HG02870 (cell line): ENCODE measurements at regions not wholly inside any gene's neighbourhood (a gene's known extent, or its start where the extent isn't known, plus 50 kb on each side); places are given as distances from the start of the nearest gene placed in this dataset.
A peak's percentile ranks its signal among the peaks of the same experiment; 100 is the strongest.
"Not testable (repeated sequence)": the region's sequence is repeated elsewhere in the genome, so short reads cannot be mapped to it uniquely, and the experiment has no call there.

ENCODE experiments used
- ATAC-seq: cut with Tn5 transposase; IDR thresholded peaks from one replicate; pipeline ENCODE4 v1.9.1; 2021; ENCODE audit warnings: mild to moderate bottlenecking, moderate library complexity; ENCODE audit not compliant: unreplicated experiment

DNA sequence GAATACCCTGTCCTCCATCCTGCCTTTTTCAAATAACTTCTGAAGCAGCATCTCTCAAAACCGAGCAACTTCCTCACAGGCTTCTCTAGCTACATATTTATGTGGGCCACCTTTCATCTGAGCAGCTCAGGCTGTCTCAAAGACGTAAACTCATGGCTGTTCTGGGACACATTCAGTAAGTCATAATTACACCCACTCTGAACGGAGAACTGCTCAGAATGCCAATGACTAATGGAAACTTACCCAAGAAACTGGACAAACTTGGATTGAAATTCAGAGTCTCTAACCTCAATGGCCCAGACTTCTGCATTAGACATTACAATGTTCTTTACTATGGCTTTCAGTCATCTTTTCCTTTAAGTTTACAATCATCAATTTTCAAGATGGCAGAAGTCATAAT is 145.2 kb downstream of the RAD51AP2 start:
- no peak for ATAC-seq

DNA sequence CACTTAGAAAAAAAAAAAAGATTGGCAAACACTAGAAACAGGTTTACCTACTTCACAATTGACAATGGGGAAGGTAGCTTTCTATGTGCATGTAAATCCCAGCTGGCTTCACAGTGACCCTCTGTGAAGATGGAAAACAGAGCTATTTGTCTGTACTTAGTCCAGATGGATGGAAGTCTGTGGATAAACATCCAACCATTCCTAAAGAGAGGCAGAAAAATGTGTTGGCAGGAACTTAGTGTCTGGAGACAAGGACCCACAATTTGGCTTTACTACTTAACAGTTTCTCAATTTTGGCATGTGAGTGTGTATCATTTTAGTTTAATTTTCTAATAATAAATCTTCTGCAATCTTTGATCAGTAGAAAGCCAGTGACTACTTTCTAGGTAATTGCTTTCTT is 154.4 kb downstream of the RAD51AP2 start:
- ATAC-seq = no peak

DNA sequence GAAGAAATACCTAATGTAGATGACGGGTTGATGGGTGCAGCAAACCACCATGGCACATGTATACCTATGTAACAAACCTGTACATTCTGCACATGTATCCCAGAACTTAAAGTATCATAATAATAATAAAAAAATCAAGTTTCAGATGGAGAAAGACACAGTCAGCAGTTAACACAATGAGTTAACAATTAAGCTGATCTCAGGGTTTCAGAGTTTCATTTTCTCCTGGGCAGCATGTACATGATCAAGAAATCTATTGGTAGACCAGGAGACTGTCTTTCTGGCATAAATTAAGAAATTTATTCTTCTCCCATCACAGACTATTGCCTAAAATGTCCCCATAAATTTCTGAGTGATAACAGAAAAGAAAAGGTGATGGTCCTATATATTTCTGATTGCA is 155.3 kb downstream of the RAD51AP2 start:
- ATAC-seq = no peak

DNA sequence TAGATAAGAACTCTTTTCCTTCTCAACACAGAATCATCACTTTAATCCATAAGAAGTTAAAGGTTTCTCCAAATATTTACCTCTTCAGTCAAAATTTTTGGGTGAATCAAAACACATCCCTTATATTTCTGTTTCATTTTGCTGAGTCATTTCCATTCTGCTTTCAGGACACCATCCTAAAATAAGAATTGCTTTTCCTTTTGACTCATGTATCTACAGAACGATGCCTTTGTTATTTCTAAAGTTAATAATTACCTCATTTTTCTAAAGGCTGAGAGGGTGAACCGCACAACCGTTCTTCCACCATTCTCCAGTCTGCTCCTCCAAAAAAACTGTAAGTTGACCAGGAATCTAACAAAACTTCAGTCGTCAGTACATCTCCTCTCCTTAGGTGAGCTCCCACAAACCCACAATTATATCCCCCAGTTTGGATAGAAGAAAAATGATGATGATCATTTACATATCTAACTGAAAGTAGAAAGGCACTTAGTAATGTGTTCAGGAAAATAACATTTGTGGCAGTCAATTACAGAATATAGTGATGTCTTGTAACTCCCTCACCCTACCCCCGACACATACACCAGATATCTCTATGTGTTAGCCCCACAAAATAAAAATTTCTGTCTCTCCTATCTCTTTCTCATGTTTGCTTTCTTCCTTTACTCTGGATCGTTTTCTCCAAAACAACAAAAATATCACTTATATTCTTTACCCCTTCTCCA is 162.5 kb downstream of the RAD51AP2 start:
- ATAC-seq = peak; percentile 89

DNA sequence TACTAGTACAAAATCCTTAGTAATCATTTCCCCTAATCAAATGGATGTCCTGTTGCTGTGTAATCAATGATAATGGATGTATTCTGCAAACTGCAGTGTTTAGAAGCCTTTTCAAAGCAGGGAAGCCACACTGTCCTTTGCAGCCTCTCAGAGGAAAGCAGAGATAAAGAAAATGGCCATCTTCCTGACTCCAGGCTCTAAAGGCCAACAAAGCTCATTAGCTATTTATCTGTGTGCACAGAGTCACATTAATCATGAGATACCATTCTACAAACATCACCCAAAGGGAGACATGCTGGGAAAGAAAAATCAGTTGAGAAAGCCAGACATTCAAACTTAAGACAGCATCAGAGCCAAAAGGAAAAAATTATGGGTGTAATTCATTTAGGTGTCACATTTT is 165.0 kb downstream of the RAD51AP2 start:
- ATAC-seq = no peak

DNA sequence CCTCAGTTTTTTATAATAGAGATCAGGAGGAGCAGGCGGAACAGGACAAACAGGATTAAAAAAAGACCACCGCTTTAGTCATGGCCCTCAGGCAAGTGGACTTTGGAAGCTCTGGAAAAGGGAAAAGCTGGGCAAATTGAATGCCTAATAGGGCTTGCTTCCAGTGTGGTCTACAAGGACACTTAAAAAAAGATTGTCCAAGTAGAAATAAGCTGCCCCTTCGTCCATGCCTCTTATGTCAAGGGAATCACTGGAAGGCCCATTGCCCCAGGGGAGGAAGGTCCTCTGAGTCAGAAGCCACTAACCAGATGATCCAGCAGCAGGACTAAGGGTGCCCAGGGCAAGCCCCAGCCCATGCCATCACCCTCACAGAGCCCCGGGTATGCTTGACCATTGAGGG is 175.5 kb downstream of the RAD51AP2 start:
- not testable (repeated sequence) for ATAC-seq

DNA sequence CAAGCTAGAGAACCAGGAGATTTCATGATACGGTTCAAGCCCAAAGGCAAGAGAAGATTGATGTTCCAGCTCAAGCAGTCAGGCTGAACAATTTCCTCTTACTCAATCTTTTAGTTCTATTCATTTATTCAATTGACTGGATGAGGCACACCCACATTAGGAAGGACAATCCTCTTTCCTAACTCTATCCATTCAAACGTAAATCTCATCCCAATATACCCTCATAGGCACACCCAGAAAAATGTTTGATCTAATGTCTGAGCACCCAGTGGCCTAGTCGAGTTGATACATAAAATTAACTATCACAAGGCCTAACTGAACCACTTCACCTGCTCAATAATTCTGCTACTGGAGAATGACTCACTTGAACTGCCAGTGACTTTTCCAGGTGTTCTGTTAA is 180.7 kb downstream of the RAD51AP2 start:
- ATAC-seq = no peak

DNA sequence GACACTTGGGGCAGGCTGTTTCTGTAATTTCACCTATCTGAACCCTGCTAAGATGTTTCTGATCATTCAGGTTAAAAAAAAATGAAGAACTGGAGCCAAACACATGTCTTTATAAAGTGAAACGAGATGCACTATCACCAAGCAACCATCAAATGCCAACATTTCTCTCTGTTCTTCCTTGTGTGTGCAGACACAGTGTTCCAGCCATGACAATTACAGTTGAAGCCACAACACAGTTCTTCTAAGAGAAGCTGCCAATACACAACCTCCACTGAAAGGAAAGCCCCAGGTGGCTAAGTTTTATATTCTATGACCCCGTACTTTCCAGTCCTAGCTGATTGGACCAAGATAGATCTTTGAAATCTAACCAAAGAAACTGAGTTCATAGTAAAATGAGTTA is 181.8 kb downstream of the RAD51AP2 start:
- ATAC-seq = no peak

DNA sequence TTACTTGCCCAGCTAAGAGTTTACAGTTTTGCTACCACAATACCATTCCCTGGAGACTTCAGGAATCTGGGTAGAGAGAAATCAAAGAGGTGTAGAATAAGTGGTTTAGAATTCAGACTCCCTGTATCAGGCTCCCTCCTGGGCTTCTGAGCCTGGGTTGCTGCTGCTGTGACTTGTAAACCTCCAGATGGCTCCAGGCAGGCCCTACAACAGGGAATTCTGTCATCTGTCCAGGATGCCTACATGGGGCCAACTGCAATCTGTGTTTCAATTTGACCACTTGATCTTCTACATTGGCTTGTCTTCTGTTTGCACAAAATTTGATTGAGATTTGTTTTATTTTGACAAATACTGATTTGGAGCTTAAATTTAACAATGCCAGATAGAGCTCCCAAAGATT is 183.9 kb downstream of the RAD51AP2 start:
- no peak for ATAC-seq

DNA sequence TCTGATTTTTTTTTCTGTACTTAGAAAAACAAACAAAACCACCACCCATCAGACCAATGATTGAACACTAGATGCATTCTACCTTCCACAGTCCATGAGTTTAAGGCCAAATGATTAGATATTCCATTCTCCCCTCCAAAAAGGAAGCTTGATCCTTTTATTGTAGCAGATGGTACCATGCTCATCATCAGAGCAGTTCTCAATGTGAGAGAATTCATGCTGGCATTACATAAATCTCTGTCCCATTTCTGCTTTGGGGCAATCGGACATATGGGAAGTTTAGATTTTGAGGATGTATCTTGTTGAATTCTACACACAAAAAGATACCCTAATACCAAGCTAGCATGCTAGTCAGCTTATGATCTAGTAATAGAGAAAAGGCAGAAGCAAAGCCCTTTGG is 186.6 kb downstream of the RAD51AP2 start:
- ATAC-seq = no peak

DNA sequence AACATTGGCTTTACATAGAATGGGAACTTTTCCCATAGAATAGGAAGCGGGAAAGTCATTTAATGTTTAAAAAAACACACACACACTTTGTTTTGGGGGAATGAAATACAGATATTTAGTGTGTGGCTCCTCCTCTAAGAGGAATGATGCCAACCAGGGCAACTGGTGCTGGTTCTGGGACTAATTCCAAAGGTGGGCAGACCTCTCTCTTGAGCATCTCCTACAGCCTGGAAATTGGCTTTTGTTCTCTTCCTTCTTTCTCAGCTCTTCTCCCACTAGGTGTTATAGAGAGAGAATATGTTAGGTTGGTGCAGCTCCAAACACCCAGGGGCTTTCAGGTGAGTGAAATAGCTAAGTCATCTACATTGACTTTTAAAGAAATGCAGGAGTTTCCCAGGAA is 190.1 kb downstream of the RAD51AP2 start:
- ATAC-seq = no peak

DNA sequence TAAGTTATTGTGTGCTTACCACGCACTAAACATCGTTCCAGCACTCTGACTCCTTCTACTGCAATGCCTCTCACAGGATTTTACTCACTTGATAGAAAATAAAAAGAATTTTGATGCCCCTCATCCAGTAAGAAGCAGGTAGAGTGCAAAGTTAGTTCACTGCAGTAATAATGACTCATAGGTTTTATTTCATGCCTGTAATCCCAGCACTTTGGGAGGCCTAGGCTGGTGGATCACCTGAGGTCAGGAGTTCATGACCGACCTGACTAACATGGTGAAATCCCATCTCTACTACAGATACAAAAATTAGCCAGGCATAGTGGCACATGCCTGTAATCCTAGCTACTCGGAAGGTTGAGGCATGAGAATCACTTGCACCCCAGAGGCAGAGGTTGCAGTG is 190.6 kb downstream of the RAD51AP2 start:
- no peak for ATAC-seq

DNA sequence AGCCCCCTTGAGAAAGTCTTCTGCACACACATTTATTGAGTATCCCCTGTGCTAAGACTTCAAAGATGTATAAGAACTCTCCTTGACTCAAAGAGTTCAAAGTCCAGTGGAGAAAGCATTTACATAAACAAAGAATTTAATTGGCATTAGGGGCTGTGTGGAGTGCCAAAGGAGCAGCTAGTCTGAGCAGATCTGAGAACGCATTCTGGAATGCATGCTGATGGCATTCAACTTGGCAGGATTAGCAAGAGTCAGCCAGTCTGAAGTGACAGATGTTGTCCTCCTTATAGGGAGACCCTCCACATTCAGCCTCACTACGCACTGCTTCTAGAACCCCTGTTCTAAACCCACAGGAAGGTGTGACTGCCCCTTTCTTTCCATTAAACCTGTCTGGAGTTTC is 191.5 kb downstream of the RAD51AP2 start:
- no peak for ATAC-seq

DNA sequence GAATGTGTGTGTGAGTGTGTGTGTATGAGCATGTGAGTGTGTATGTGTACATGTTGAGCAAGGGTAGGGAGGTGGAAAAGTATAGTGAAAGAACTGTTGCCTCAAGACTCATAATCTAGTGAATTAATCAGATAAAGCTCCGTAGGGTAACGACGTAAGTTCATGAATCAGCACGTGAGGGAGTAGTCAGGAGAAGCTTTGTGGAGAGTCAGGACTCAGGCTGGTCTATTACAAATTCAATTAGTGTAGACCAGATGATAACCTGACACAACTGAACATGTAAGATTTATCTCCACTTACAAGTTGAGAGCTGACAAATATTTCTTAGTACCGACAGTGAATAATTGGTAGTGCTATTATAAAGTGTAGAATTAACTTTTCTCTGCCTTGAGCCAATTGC is 194.5 kb downstream of the RAD51AP2 start:
- ATAC-seq = no peak

DNA sequence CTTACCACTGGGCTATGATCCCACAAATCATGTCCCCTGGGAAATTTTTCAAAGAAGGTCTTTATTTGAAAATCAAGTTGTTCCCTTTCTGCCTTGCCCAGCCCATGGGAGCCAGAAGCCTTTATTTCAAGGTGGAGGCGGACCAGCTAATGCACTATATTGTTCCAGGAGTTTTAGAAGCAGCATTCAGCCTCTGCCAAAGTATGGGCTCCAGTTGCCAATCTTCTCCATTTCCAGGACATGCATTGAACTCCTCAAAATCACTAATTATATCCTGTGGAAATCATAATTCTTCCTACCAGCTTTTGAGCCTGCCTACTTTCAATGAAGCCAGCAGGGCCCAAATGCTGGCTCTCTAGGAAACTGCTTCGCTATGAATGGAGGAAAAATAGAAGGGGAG is 195.8 kb downstream of the RAD51AP2 start:
- ATAC-seq = no peak

DNA sequence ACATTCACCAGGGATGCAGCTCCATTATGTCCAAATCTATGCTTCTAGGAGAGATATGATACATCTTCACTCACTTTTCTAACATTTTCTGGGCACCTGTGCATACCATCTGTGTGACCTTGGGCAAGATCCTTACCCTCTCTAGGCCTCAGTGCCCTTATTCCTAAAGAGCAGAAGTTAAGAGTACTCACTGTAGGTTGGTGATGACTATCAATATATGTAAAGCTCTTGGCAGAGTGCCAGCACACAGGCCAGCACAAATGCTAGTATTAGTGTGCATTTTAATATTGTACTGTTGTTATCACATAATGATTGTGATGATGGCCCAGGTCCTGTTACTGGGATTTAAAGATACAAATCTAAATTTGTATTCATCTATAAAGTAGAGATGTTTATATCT is 199.2 kb downstream of the RAD51AP2 start:
- no peak for ATAC-seq

DNA sequence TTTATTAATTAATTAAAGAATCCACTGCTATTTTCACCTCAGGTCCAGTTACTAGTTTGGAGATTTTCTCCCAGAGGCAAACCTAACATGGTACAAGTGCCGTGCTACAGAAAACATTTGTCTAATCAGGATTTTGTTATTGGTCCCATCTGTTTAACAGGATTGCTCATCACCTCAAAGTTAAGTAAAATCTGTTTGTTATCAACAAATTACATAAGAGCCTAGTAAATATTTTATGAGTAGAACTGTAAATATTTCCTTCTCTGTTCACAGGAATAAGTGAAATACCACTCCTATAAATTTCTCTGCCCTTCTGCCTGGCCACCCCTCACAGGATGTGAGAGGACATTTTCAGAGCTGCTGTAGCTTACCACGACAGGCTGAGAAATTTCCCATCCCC is 200.2 kb downstream of the RAD51AP2 start:
- no peak for ATAC-seq

DNA sequence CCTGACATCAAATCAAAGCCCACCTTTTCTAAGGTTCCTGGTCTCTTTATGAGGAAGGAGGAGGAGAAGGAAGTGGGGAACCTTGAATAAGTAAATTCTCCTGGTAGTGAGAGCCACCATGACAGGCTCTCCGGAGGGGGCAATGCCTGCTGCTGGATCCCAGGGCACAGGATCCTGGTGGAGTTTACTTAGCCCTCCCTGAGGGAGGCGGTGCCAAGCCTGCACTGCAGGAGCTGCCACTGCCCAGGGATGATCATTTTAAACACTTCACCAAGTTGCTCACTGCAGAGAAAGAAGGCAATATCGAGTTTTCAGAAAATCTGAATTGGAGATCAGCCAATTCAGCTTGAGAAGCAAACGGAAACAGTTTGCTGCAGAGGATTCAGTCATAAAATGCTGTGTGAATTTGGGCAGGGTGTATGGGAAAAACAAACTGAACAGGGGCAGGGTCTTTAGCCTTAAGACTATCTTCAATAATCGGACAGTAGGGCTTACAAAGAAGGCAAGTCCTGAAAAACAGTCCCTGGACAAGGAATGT is 200.7 kb downstream of the RAD51AP2 start:
- no peak for ATAC-seq

DNA sequence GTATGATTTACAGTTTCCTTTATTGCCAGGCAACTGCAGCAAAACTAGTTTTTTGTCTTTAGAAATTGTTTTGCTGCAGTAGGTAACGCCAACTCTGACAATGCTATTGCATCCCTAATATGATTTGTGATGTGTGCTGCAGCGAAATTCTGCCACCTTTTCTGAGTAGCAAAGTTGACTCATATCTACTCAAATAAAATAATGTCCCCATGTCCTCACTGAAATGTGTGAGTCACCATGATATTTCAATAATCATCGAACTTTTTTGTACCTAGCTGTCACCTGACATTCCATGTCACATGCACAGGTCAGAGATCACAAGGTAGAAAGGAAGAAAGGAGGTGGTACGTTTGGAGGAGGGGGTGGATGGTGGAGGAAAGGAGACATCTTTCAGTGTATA is 205.0 kb downstream of the RAD51AP2 start:
- ATAC-seq = no peak

DNA sequence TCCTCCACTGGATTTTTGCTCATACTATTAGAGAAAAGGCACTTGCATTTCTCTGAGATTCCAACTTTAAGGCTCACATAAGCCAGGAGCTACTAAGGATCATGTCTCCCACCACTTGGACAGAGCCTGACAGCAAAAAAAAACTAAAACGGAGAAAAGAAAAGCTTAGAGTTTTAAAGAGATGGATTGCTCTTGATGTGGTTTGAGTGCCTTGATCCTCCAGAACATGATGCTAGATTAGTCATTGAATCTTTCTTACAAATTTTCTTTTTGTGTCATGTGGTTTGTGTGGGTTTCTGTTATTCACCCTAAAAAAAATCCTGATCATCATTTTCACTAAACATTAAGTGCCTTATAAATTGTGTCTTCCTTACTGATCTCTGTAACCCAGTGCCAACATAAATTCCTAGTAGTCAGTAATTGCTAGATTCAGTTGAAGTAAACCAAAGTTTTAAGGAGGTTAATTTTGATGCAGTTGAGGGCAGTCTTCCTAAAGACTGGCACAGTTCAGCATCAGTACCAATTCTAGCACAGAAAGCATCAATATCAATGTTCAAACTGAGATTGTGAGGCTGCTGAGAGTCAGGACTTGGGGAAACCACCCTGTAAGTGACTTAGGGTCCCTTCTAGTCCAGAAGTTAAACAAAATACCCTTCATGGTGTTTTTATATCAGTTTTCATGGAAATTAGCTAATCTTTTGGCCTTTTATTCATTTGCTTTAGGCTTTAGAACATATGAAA is 206.3 kb downstream of the RAD51AP2 start:
- no peak for ATAC-seq

DNA sequence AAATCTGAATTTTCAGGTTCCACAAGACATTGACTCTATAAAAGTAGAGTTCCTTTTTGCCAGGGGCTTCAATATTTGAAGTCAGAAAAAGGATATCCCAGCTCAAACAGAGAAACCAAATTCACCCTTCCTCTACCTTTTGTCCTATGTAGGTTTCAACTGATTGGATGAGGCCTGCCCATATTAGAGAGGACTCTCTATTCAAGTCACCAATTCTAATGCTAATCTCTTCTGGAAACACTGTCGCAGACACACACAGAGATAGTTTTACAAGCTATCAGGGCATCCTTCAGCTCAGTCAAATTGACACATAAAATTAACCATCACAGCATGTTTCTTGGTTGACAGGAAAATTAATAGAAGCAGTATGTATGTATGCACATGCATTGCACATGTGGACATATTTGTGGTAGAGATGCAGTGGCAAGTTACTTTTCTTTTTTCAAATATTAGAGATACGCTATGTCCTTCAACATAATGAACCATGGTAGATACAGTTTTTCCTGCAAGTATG is 207.1 kb downstream of the RAD51AP2 start:
- no peak for ATAC-seq

DNA sequence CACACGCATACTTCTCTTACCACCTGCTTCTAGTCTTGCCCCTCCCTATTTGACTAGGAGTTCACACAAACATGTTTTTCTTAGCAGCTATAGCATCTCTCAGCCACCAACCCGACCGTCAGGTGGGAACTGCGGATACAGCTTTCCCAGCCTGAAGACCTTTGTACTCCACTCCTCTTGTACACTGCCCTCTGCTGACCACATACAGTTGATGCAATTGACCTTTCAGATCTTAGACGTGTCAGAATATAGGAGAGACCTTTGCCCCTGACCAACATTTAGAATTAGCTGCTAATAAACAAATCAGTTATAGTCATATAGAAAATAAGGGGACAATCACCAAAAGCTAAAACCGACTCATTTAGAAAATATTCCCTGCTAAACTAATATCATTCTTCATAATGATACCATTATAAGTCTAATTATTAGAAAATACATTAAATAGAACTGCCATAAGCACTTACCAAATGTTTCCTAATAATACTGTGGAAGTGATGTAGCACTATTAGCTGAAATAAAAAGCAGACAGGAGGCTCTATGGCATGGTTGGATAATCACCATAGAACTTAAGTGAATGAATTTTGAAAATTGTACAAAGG is 208.4 kb downstream of the RAD51AP2 start:
- peak; percentile 86 for ATAC-seq
